Large intestine (tissue), 3 donors: ENCODE measurements at regions not wholly inside any gene's neighbourhood (a gene's known extent, or its start where the extent isn't known, plus 50 kb on each side); places are given as distances from the start of the nearest gene placed in this dataset.

Experiments used
- DNase-seq, 2 donors: peaks; one replicate each; pipeline versions ENCODE4 v3.0.0 to v3.0.0-alpha.2; 2013
- H3K27ac ChIP-seq: one replicate; pipeline ENCODE4 v1.5.1; 2013; ENCODE audit warnings: low read length
- H3K27me3 ChIP-seq: 2 replicates; pipeline ENCODE4 v1.6.1; 2013; ENCODE audit warnings: low read length; ENCODE audit not compliant: control insufficient read depth, insufficient read depth
- H3K36me3 ChIP-seq: 2 replicates; pipeline ENCODE4 v1.6.1; 2013; ENCODE audit warnings: low read length; ENCODE audit not compliant: control insufficient read depth, insufficient read depth
- H3K4me1 ChIP-seq: one replicate; pipeline ENCODE4 v1.6.1; 2013; ENCODE audit warnings: low read length; ENCODE audit not compliant: control insufficient read depth, insufficient read depth
- H3K4me3 ChIP-seq: one replicate; pipeline ENCODE4 v1.5.1; 2013; ENCODE audit warnings: low read length
- H3K9me3 ChIP-seq: one replicate; pipeline ENCODE4 v1.6.1; 2013; ENCODE audit warnings: mild to moderate bottlenecking, low read depth, low read length, moderate library complexity; ENCODE audit not compliant: control insufficient read depth
- WGBS: methylation state at CpG from one replicate; pipeline ENCODE4 v1.1.5; 2013; ENCODE audit warnings: low lambda C conversion rate; ENCODE audit not compliant: insufficient coverage; 5-methylcytosine and 5-hydroxymethylcytosine counted together

GRCh38 chr3:147836330-147836729 lies 427.2 kb downstream of the ZIC1 start:
- Histone ChIP-seq H3K4me1 (no peaks in the 10 kb centered on the region), H3K4me3 (no peak overlapping the region), H3K36me3 (no peaks in the 10 kb centered on the region), H3K27ac (no peak overlapping the region), H3K9me3 (no peaks in the 10 kb centered on the region), H3K27me3 (no peaks in the 10 kb centered on the region)
- DNase-seq, result no peak

GRCh38 chr3:147838652-147839051 lies 429.5 kb downstream of the ZIC1 start:
- H3K4me1 ChIP-seq, result no peaks in the 10 kb centered on the region
- WGBS, result 100% methylated on average over 1 of the region's 2 CpGs
- H3K36me3 ChIP-seq, result no peaks in the 10 kb centered on the region
- H3K9me3 ChIP-seq, result no peaks in the 10 kb centered on the region
- no peaks in the 10 kb centered on the region for H3K27me3 ChIP-seq
- no peak for DNase-seq
- H3K4me3 ChIP-seq, result no peak overlapping the region
- H3K27ac ChIP-seq, result no peak overlapping the region

DNA sequence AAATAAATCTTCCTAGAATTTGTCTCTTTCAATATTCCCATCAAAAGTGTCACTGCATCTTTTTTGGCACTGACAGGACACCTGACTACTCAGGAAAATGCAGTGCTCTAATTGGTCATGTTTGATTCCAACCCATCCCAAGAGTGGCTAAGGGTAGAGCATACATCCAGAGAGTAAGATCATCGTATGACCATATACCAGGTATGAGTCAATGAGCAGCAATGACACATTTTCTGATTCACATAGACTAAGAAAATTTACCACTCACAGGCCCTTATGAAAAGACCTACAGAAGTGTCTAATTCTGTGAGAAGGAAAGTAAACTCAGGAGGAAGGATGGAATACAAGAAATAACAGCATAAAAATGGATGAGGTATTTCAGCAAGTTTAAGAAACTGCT lies 434.2 kb downstream of the ZIC1 start:
- Histone ChIP-seq H3K27me3 (no peaks in the 10 kb centered on the region), H3K27ac (no peak overlapping the region), H3K4me1 (no peaks in the 10 kb centered on the region), H3K9me3 (no peaks in the 10 kb centered on the region), H3K36me3 (no peaks in the 10 kb centered on the region), H3K4me3 (no peak overlapping the region)
- WGBS, result no CpG with 5 or more reads among the region's 1 CpG
- no peak for DNase-seq

DNA sequence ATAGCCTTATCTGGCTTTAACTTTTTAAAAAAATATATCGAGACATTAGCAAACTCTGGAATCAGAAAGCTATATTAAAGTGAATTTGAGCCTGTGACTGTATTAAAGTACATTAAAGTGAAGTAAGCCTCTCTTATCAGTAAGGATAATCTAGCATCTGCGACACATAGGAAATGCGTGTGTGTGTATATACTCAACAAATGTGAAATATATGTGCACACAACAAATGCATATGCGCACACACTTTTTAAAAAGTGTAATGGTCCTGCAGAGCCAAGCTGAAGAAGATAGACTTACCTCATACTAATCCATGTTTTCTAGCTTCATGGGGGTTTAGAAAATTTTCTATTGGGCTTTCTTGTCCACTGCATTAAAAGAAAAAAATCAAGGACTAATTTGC lies 437.1 kb downstream of the ZIC1 start:
- Histone ChIP-seq H3K27me3 (no peaks in the 10 kb centered on the region), H3K27ac (no peak overlapping the region), H3K36me3 (no peaks in the 10 kb centered on the region), H3K9me3 (no peaks in the 10 kb centered on the region), H3K4me1 (no peaks in the 10 kb centered on the region), H3K4me3 (no peak overlapping the region)
- no peak for DNase-seq
- 100% methylated on average over 1 of the region's 4 CpGs for WGBS

GRCh38 chr3:147846854-147847478 lies 437.8 kb downstream of the ZIC1 start:
- Histone ChIP-seq H3K27me3 (no peaks in the 10 kb centered on the region), H3K4me3 (no peak overlapping the region), H3K4me1 (no peaks in the 10 kb centered on the region), H3K36me3 (no peaks in the 10 kb centered on the region), H3K9me3 (no peaks in the 10 kb centered on the region), H3K27ac (no peak overlapping the region)
- DNase-seq, result no peak
- WGBS, result 38% methylated on average over 2 of the region's 3 CpGs

DNA sequence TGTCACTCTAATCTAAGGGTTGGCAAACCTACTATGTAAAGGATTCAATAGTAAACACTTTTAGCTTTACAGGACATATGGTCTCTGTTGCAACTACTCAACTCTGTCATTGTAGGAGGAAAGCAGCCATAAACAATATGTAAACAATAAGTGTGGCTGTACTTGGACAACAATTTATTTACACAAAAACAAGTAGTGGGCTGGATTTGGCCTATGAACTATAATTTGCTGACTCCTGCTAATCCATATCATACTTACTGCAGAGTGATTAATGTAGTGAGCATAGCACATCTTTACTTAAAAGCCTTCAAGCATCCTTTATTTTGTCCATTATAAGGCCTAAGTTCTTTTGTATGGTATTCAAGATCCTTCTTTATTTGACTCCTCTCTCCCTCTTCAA lies 441.9 kb downstream of the ZIC1 start:
- Histone ChIP-seq H3K27ac (no peak overlapping the region), H3K4me1 (no peaks in the 10 kb centered on the region), H3K9me3 (no peaks in the 10 kb centered on the region), H3K36me3 (no peaks in the 10 kb centered on the region), H3K27me3 (no peaks in the 10 kb centered on the region), H3K4me3 (no peak overlapping the region)
- no peak for DNase-seq

- H3K4me1 ChIP-seq, result no peaks in the 10 kb centered on the region
- DNase-seq, result no peak
- H3K9me3 ChIP-seq, result no peaks in the 10 kb centered on the region
- no peak overlapping the region for H3K27ac ChIP-seq
- no peaks in the 10 kb centered on the region for H3K27me3 ChIP-seq
- WGBS, result no CpG with 5 or more reads among the region's 4 CpGs
- H3K36me3 ChIP-seq, result no peaks in the 10 kb centered on the region
- no peak overlapping the region for H3K4me3 ChIP-seq
Observed at GRCh38 chr3:147854542-147854941, 445.4 kb downstream of the ZIC1 start.

DNA sequence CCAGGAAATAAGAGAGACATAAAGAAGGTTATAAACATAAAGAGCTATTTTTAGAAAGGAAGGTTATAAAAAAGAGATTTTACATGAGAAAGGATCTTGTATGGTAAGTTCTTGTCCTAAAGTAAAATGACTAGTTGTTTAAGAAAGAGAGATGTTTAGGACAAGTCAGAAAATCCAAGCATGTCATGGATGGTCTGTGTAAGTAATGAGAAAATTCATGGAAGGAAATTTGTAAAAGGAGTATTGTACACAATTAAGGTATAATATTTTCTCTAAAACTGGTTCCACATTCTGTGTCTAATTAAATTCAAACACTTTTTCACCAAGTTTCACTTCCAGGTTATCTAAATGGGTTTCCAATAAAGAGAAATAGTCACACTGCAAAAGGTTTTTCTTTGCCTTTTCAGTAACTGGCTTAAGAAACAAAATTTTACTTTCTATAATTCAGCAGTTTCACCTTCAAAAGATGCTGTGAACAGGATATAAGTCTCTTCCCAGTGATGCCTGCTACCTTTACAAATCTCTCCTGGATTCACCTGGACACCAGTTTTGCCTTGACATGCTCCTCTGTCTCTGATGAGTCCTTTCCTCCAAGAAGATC lies 455.7 kb downstream of the ZIC1 start:
- H3K36me3 ChIP-seq, result no peaks in the 10 kb centered on the region
- H3K27ac ChIP-seq, result no peak overlapping the region
- H3K4me1 ChIP-seq, result no peaks in the 10 kb centered on the region
- no peak for DNase-seq
- H3K27me3 ChIP-seq, result no peaks in the 10 kb centered on the region
- H3K4me3 ChIP-seq, result no peak overlapping the region
- no peaks in the 10 kb centered on the region for H3K9me3 ChIP-seq

DNA sequence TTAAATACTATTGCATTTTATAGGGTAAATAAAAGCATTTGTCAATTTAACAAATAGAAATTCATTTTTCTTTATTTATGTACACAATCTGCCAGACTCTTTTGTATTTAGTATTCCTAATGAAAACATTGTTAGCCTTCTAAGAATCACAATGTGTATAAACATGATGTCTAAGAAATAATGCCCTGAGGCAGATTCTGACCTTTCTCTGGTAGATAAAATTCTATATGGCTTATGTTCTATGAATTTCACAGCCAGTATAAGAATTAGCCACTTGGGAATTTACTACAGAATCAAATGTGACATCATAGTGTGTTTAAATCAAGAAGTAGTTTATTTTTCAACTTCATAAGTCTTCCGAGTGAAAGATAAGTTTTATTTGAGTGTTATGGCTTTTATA lies 457.4 kb downstream of the ZIC1 start:
- WGBS, result 67% methylated on average over 1 of the region's 1 CpG

DNA sequence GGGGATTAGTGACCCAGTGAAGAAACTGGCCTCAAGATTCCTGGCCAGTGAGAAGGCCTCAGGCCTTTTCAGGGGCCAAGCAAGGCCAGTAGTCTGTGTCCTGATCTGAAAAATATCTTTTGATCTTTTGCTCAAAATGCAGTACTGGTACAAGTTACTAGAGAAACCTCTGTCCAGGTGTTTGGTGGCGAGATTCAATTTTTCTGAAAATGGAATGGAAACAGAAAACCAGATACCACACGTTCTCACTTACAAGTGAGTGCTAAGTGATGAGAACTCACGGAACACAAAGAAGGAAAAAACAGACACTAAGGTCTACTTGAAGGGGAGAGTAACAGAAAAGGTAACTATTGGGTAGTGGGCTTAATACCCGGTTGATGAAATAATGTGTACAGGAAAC lies 463.4 kb downstream of the ZIC1 start:
- no peaks in the 10 kb centered on the region for H3K36me3 ChIP-seq
- WGBS, result 88% methylated on average over 1 of the region's 4 CpGs
- DNase-seq, result no peak
- no peaks in the 10 kb centered on the region for H3K4me1 ChIP-seq
- H3K4me3 ChIP-seq, result no peak overlapping the region
- no peaks in the 10 kb centered on the region for H3K27me3 ChIP-seq
- no peak overlapping the region for H3K27ac ChIP-seq
- no peaks in the 10 kb centered on the region for H3K9me3 ChIP-seq

More for the DNA sequence above, 457.4 kb downstream of the ZIC1 start:
- Histone ChIP-seq H3K4me3 (no peak overlapping the region), H3K36me3 (no peaks in the 10 kb centered on the region), H3K27ac (no peak overlapping the region), H3K4me1 (no peaks in the 10 kb centered on the region), H3K9me3 (no peaks in the 10 kb centered on the region), H3K27me3 (no peaks in the 10 kb centered on the region)
- DNase-seq, result no peak

DNA sequence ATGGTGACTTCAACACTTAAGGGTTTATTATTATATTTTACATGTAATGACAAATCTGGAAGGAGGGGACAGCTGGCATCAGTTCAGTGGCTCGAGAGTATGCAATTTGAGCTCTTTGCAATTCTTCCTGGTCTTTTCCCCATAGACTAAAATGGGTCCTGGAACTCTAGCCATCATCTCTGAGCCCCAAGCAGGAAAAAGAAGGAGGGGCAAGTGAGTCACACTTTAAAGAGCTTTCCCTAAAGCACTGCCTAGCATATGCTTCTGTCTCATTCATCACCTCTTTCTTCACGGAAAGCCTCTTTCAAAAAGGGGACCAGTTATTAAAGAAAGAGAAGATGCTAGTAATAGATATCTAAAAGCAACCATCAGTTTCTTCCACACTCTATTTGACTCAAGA lies 466.3 kb downstream of the ZIC1 start:
- Histone ChIP-seq H3K9me3 (no peaks in the 10 kb centered on the region), H3K27me3 (no peaks in the 10 kb centered on the region), H3K4me1 (no peaks in the 10 kb centered on the region), H3K36me3 (no peaks in the 10 kb centered on the region), H3K4me3 (no peak overlapping the region), H3K27ac (no peak overlapping the region)
- WGBS, result no CpG with 5 or more reads among the region's 2 CpGs
- DNase-seq, result no peak
